Mesenchymal stem cell (in vitro differentiated cells and primary cell): ENCODE measurements at regions not wholly inside any gene's neighbourhood (a gene's known extent, or its start where the extent isn't known, plus 50 kb on each side); places are given as distances from the start of the nearest gene placed in this dataset.

Experiments
- DNase-seq: peaks from one replicate; pipeline ENCODE4 v3.0.0-alpha.2; 2013
- H2AFZ ChIP-seq: one replicate; pipeline ENCODE4 v1.6.1; 2013; ENCODE audit warnings: low read depth, mild to moderate bottlenecking, control low read depth, inconsistent platforms, low read length, moderate library complexity
- H2AK5ac ChIP-seq: 2 replicates; pipeline ENCODE4 v1.6.1; 2013; ENCODE audit warnings: low read length, moderate library complexity, mild to moderate bottlenecking, inconsistent platforms; ENCODE audit not compliant: severe bottlenecking
- H2BK120ac ChIP-seq: one replicate; pipeline ENCODE4 v1.6.1; 2013; ENCODE audit warnings: low read depth, mild to moderate bottlenecking, inconsistent platforms, low read length, moderate library complexity
- H2BK12ac ChIP-seq, 2 experiments: one replicate each; pipeline ENCODE4 v1.6.1; 2013; ENCODE audit warnings: inconsistent platforms in 2 of 2, low read length in 2 of 2, mild to moderate bottlenecking in 2 of 2, moderate library complexity in 2 of 2, control low read depth in 1 of 2
- H2BK15ac ChIP-seq: one replicate; pipeline ENCODE4 v1.6.1; 2013; ENCODE audit warnings: mild to moderate bottlenecking, low read depth, inconsistent platforms; ENCODE audit not compliant: poor library complexity, severe bottlenecking
- H2BK5ac ChIP-seq: 2 replicates; pipeline ENCODE4 v1.6.1; 2013; ENCODE audit warnings: low read depth, mild to moderate bottlenecking, low read length, control low read depth, inconsistent platforms; ENCODE audit not compliant: poor library complexity, severe bottlenecking
- H3K14ac ChIP-seq, 2 experiments: one replicate each; pipeline ENCODE4 v1.6.1; 2013; ENCODE audit warnings: inconsistent platforms in 2 of 2, low read length in 2 of 2, control low read depth in 1 of 2, mild to moderate bottlenecking in 1 of 2, moderate library complexity in 1 of 2
- H3K18ac ChIP-seq, 2 experiments: one replicate each; pipeline ENCODE4 v1.6.1; 2013; ENCODE audit warnings: inconsistent platforms in 2 of 2, low read length in 2 of 2, control low read depth in 1 of 2, low read depth in 1 of 2, mild to moderate bottlenecking in 1 of 2
- H3K23ac ChIP-seq, 2 experiments: one replicate each; pipeline ENCODE4 v1.6.1; 2013; ENCODE audit warnings: inconsistent platforms in 2 of 2, low read length in 2 of 2, mild to moderate bottlenecking in 2 of 2, moderate library complexity in 2 of 2, control low read depth in 1 of 2
- H3K27ac ChIP-seq: 2 replicates; pipeline ENCODE4 v1.5.1; 2013; ENCODE audit warnings: mild to moderate bottlenecking, moderate library complexity, low read length, control low read depth, inconsistent platforms; ENCODE audit not compliant: poor library complexity, severe bottlenecking
- H3K27me3 ChIP-seq, 2 experiments: 2 replicates each; pipeline versions ENCODE4 v1.6.1 to v1.7.0; 2013; ENCODE audit warnings: low read length in 2 of 2, mild to moderate bottlenecking in 2 of 2, moderate library complexity in 2 of 2, control low read depth in 1 of 2, inconsistent platforms in 1 of 2; ENCODE audit not compliant: control insufficient read depth in 1 of 2, insufficient read depth in 1 of 2
- H3K36me3 ChIP-seq, 2 experiments: 2 replicates each; pipeline versions ENCODE4 v1.6.1 to v1.7.0; 2013; ENCODE audit warnings: low read length in 2 of 2, control low read depth in 1 of 2, inconsistent platforms in 1 of 2, low read depth in 1 of 2, mild to moderate bottlenecking in 1 of 2; ENCODE audit not compliant: insufficient read depth in 2 of 2, control insufficient read depth in 1 of 2
- H3K4ac ChIP-seq, 2 experiments: one replicate each; pipeline ENCODE4 v1.6.1; 2013; ENCODE audit warnings: inconsistent platforms in 2 of 2, low read length in 2 of 2, mild to moderate bottlenecking in 2 of 2, moderate library complexity in 2 of 2, control low read depth in 1 of 2, low read depth in 1 of 2
- H3K4me1 ChIP-seq: 2 replicates; pipeline ENCODE4 v1.6.1; 2013; ENCODE audit warnings: low read depth, low read length, control low read depth; ENCODE audit not compliant: control insufficient read depth, insufficient read depth
- H3K4me2 ChIP-seq: 2 replicates; pipeline ENCODE4 v1.6.1; 2013; ENCODE audit warnings: low read length, mild to moderate bottlenecking, inconsistent platforms; ENCODE audit not compliant: poor library complexity, severe bottlenecking
- H3K4me3 ChIP-seq, 2 experiments: 2 replicates each; pipeline versions ENCODE4 v1.5.1 to v1.7.0; 2013; ENCODE audit warnings: low read length in 2 of 2, mild to moderate bottlenecking in 2 of 2, control low read depth in 1 of 2, low read depth in 1 of 2; ENCODE audit not compliant: insufficient read depth in 1 of 2
- H3K79me1 ChIP-seq: replicated peaks from 2 replicates; pipeline ENCODE4 v1.6.1; 2013; ENCODE audit warnings: mild to moderate bottlenecking, control low read depth, low read length, inconsistent platforms; ENCODE audit not compliant: poor library complexity, severe bottlenecking
- H3K9ac ChIP-seq: 2 replicates; pipeline ENCODE4 v1.7.0; 2013; ENCODE audit warnings: mild to moderate bottlenecking, low read length, moderate library complexity
- H3K9me3 ChIP-seq: 2 replicates; pipeline ENCODE4 v1.7.0; 2013; ENCODE audit warnings: mild to moderate bottlenecking, low read length; ENCODE audit not compliant: control insufficient read depth
- H4K8ac ChIP-seq: one replicate; pipeline ENCODE4 v1.6.1; 2013; ENCODE audit warnings: inconsistent platforms, mild to moderate bottlenecking, low read length, moderate library complexity
- H4K91ac ChIP-seq: one replicate; pipeline ENCODE4 v1.6.1; 2013; ENCODE audit warnings: mild to moderate bottlenecking, low read length, inconsistent platforms
- WGBS: methylation state at CpG from one replicate; pipeline ENCODE4 v1.1.7; 2013; ENCODE audit warnings: mixed read lengths; 5-methylcytosine and 5-hydroxymethylcytosine counted together

- no peak overlapping the region for H3K27ac ChIP-seq
- H3K4ac ChIP-seq: no peak overlapping the region
- peaks cover 7% of the 10 kb centered on the region for H3K9me3 ChIP-seq
- no peak overlapping the region for H3K4me3 ChIP-seq
- no peak overlapping the region for H4K8ac ChIP-seq
- no peak overlapping the region for H2BK5ac ChIP-seq
- no peaks in the 10 kb centered on the region for H3K79me1 ChIP-seq
- no peak overlapping the region for H3K14ac ChIP-seq
- H3K18ac ChIP-seq: no peak overlapping the region
- DNase-seq: no peak
- no peak overlapping the region for H3K23ac ChIP-seq
- no peak overlapping the region for H2AFZ ChIP-seq
- no peak overlapping the region for H3K9ac ChIP-seq
- H2BK15ac ChIP-seq: no peak overlapping the region
- no peak overlapping the region for H2BK12ac ChIP-seq
- no peak overlapping the region for H3K4me2 ChIP-seq
- H2BK120ac ChIP-seq: no peak overlapping the region
- H3K27me3 ChIP-seq: no peaks in the 10 kb centered on the region
- no peak overlapping the region for H4K91ac ChIP-seq
- H2AK5ac ChIP-seq: no peak overlapping the region
- no CpG with 5 or more reads among the region's 2 CpGs for WGBS
- no peaks in the 10 kb centered on the region for H3K4me1 ChIP-seq
- no peaks in the 10 kb centered on the region for H3K36me3 ChIP-seq
Measured at GRCh38 chr4:111839141-111839540, 306.1 kb upstream of the FAM241A start.

GRCh38 chr4:111842336-111842735, 302.9 kb upstream of the FAM241A start:
- no peak overlapping the region for H2BK120ac ChIP-seq
- H3K9ac ChIP-seq: no peak overlapping the region
- no peak for DNase-seq
- no peak overlapping the region for H2BK5ac ChIP-seq
- H2AK5ac ChIP-seq: no peak overlapping the region
- no peak overlapping the region for H3K23ac ChIP-seq
- no peak overlapping the region for H2BK15ac ChIP-seq
- no peak overlapping the region for H3K4me2 ChIP-seq
- H3K9me3 ChIP-seq: peaks cover 7% of the 10 kb centered on the region
- H3K27me3 ChIP-seq: no peaks in the 10 kb centered on the region
- no peaks in the 10 kb centered on the region for H3K4me1 ChIP-seq
- no peak overlapping the region for H3K14ac ChIP-seq
- no peak overlapping the region for H3K4ac ChIP-seq
- no peaks in the 10 kb centered on the region for H3K79me1 ChIP-seq
- H4K8ac ChIP-seq: no peak overlapping the region
- H3K36me3 ChIP-seq: no peaks in the 10 kb centered on the region
- no peak overlapping the region for H3K27ac ChIP-seq
- no peak overlapping the region for H2BK12ac ChIP-seq
- H3K4me3 ChIP-seq: no peak overlapping the region
- 75% methylated on average over 2 of the region's 3 CpGs for WGBS
- H2AFZ ChIP-seq: no peak overlapping the region
- no peak overlapping the region for H3K18ac ChIP-seq
- H4K91ac ChIP-seq: no peak overlapping the region

DNA sequence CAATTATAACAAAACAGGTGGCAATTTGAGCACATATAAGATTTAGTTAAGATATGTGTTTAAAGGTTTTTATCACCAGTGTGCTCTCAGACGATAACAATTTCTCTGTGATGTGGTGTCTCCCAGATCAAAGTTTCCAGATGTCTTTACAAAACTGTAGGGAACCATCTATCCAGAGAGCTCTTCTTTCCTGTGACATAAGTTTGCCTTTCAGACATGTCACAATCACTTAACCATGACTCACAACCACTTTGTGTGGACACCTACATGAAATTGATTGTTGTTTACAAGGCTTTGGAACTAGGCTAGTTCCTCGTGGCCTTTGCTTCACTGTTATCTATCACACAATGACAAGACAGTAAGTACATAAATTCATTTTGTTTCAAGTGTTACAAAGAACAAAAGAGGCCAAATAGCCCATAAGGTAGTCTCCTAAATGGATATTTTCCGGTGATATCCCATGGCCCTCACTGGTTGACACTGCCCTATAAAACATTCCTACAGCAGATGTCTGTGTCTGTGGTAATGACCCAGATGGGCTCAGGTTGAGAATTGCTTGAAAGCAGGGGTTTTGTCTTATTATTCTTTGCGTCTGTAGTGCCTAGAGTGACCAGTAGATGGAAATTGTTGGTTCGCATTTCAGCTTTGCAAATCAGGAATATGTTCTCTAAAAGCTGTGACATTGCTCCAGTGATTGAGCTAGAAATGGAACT, 297.8 kb upstream of the FAM241A start:
- peak; percentile 75 for DNase-seq
- H3K4me1 ChIP-seq: no peaks in the 10 kb centered on the region
- no peak overlapping the region for H3K4ac ChIP-seq
- H2AFZ ChIP-seq: no peak overlapping the region
- no peaks in the 10 kb centered on the region for H3K79me1 ChIP-seq
- no peak overlapping the region for H3K23ac ChIP-seq
- no peak overlapping the region for H2BK15ac ChIP-seq
- H4K91ac ChIP-seq: no peak overlapping the region
- H3K4me3 ChIP-seq: no peak overlapping the region
- H3K9ac ChIP-seq: no peak overlapping the region
- H4K8ac ChIP-seq: no peak overlapping the region
- H3K36me3 ChIP-seq: no peaks in the 10 kb centered on the region
- H2BK12ac ChIP-seq: no peak overlapping the region
- no peak overlapping the region for H2BK5ac ChIP-seq
- no peak overlapping the region for H3K4me2 ChIP-seq
- 34% methylated on average over 4 of the region's 5 CpGs for WGBS
- H3K14ac ChIP-seq: no peak overlapping the region
- H2BK120ac ChIP-seq: no peak overlapping the region
- H3K9me3 ChIP-seq: no peaks in the 10 kb centered on the region
- H3K27me3 ChIP-seq: no peaks in the 10 kb centered on the region
- no peak overlapping the region for H3K18ac ChIP-seq
- no peak overlapping the region for H3K27ac ChIP-seq
- H2AK5ac ChIP-seq: no peak overlapping the region

DNA sequence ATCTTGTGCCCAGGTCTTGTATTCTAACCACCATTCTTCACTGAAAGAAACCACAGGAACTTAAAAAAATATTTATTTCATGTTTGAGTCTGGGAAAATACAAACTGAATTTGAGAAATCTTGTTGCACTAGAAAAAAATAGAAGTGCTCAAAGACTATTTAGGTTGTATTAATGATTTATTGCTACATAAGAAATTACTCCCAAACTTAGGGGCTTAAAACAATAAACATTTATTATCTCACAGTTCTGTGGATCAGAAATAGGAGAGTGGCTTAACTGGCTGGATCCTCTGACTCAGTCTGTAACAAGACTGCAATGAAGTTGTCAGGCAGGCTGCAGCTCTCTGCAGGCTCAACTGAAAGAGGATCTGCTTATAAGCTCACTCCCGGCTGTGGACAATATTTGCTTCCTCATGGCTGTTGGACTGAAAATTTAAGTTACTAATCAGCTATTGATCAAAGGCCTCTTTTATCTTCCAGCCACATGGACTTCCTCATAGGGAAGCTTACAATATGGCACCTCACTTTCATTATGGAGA, 295.4 kb upstream of the FAM241A start:
- no peak overlapping the region for H3K4ac ChIP-seq
- no peaks in the 10 kb centered on the region for H3K79me1 ChIP-seq
- H2AK5ac ChIP-seq: no peak overlapping the region
- no peaks in the 10 kb centered on the region for H3K9me3 ChIP-seq
- H3K27me3 ChIP-seq: no peaks in the 10 kb centered on the region
- no peak overlapping the region for H2BK12ac ChIP-seq
- no peak overlapping the region for H4K8ac ChIP-seq
- H3K36me3 ChIP-seq: no peaks in the 10 kb centered on the region
- no peak overlapping the region for H3K4me2 ChIP-seq
- no peak overlapping the region for H3K14ac ChIP-seq
- H2AFZ ChIP-seq: no peak overlapping the region
- H3K23ac ChIP-seq: no peak overlapping the region
- no peak overlapping the region for H2BK120ac ChIP-seq
- H2BK15ac ChIP-seq: no peak overlapping the region
- no peaks in the 10 kb centered on the region for H3K4me1 ChIP-seq
- DNase-seq: peak; percentile 42
- H3K4me3 ChIP-seq: no peak overlapping the region
- no peak overlapping the region for H2BK5ac ChIP-seq
- 63% methylated on average over 1 of the region's 1 CpG for WGBS
- H3K9ac ChIP-seq: no peak overlapping the region
- peak overlapping the region in 1 of 2 experiments; percentile 24 for H3K18ac ChIP-seq
- no peak overlapping the region for H3K27ac ChIP-seq
- H4K91ac ChIP-seq: no peak overlapping the region
